CD4-positive, CD25-positive, alpha-beta regulatory T cell (primary cell): ENCODE measurements at regions not wholly inside any gene's neighbourhood (a gene's known extent, or its start where the extent isn't known, plus 50 kb on each side); places are given as distances from the start of the nearest gene placed in this dataset.
"Not testable (repeated sequence)": the region's sequence is repeated elsewhere in the genome, so short reads cannot be mapped to it uniquely, and the experiment has no call there.

Experiments used
- ATAC-seq, 2 donors: fragments of 150-1000 bp; cut with Tn5 transposase; one replicate each; pipeline ENCODE4 v1.10.0; 2021; ENCODE audit warnings: low read depth in 2 of 2, moderate number of reproducible peaks in 2 of 2, moderate library complexity in 1 of 2
- DNase-seq, 3 donors: peaks; one replicate each; pipeline versions ENCODE4 v3.0.0 to v3.0.0-alpha.2; 2012 to 2022; ENCODE audit warnings: mixed read lengths in 1 of 3
- H3K27ac ChIP-seq: one replicate; pipeline ENCODE4 v1.7.0; 2013; ENCODE audit warnings: mild to moderate bottlenecking, low read length; ENCODE audit not compliant: insufficient read depth, poor library complexity, severe bottlenecking
- H3K27me3 ChIP-seq: one replicate; pipeline ENCODE4 v1.7.0; 2013; ENCODE audit warnings: low read length; ENCODE audit not compliant: control insufficient read depth, insufficient read depth
- H3K36me3 ChIP-seq: one replicate; pipeline ENCODE4 v1.7.0; 2013; ENCODE audit warnings: mild to moderate bottlenecking, low read length, moderate library complexity; ENCODE audit not compliant: control insufficient read depth, insufficient read depth
- H3K4me1 ChIP-seq: 2 replicates; pipeline ENCODE4 v1.7.0; 2013; ENCODE audit warnings: mild to moderate bottlenecking, low read length; ENCODE audit not compliant: insufficient read depth, control insufficient read depth, poor library complexity, severe bottlenecking
- H3K4me3 ChIP-seq: one replicate; pipeline ENCODE4 v1.7.0; 2013; ENCODE audit warnings: low read depth, mild to moderate bottlenecking, low read length, moderate library complexity
- H3K9me3 ChIP-seq, 2 experiments: 1 replicate in 1 of 2; 2 replicates in 1 of 2; pipeline ENCODE4 v1.7.0; 2013; ENCODE audit warnings: low read length in 2 of 2, mild to moderate bottlenecking in 1 of 2, moderate library complexity in 1 of 2; ENCODE audit not compliant: control insufficient read depth in 2 of 2
- H3K27ac Mint-ChIP-seq, 3 donors: one replicate each; pipeline ENCODE4 v1.8.0; 2020 to 2022; ENCODE audit warnings: mild to moderate bottlenecking in 3 of 3, mixed read lengths in 3 of 3, moderate library complexity in 2 of 3
- H3K27me3 Mint-ChIP-seq: one replicate; pipeline ENCODE4 v1.8.0; 2022; ENCODE audit warnings: mild to moderate bottlenecking, mixed read lengths
- H3K36me3 Mint-ChIP-seq: one replicate; pipeline ENCODE4 v1.8.0; 2020; ENCODE audit warnings: mixed read lengths
- H3K4me1 Mint-ChIP-seq, 4 donors: one replicate each; pipeline ENCODE4 v1.8.0; 2020 to 2022; ENCODE audit warnings: mixed read lengths in 4 of 4, mild to moderate bottlenecking in 1 of 4
- H3K4me3 Mint-ChIP-seq, 4 donors: one replicate each; pipeline ENCODE4 v1.8.0; 2020 to 2022; ENCODE audit warnings: mild to moderate bottlenecking in 4 of 4, mixed read lengths in 4 of 4, moderate library complexity in 3 of 4
- H3K9me3 Mint-ChIP-seq, 7 donors: one replicate each; pipeline ENCODE4 v1.8.0; 2020 to 2022; ENCODE audit warnings: mixed read lengths in 7 of 7, mild to moderate bottlenecking in 3 of 7, moderate library complexity in 2 of 7

DNA sequence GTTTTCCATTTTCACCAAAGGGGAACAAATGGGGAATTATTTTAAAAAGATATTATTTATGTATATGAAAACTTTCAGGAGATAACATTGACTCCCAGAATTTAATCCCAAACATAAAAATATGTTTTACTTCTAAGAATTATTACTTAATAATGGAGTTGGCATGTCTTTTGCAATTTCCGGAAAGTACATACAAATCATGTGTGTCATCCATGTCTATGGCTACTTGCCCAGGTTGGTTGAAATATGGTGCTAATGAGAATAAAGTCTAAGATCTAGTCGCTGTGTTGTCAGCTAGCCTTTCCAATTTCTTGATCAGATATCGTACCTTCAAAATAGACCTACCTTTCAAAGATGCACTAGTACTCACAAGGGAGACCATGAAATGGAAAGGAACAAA lies 1003.2 kb upstream of the PCDH20 start:
- Mint-ChIP-seq H3K4me3 (no peak overlapping the region), H3K27ac (no peak overlapping the region), H3K27me3 (no peaks in the 10 kb centered on the region), H3K9me3 (peaks cover 0 to 13% (median 2%) of the 10 kb centered on the region in 7 donors), H3K36me3 (no peaks in the 10 kb centered on the region), H3K4me1 (no peaks in the 10 kb centered on the region)
- DNase-seq, result no peak
- Histone ChIP-seq H3K36me3 (no peaks in the 10 kb centered on the region), H3K27ac (no peak overlapping the region), H3K9me3 (no peaks in the 10 kb centered on the region), H3K4me1 (no peaks in the 10 kb centered on the region), H3K4me3 (no peak overlapping the region), H3K27me3 (no peaks in the 10 kb centered on the region)
- ATAC-seq, result no peak

DNA sequence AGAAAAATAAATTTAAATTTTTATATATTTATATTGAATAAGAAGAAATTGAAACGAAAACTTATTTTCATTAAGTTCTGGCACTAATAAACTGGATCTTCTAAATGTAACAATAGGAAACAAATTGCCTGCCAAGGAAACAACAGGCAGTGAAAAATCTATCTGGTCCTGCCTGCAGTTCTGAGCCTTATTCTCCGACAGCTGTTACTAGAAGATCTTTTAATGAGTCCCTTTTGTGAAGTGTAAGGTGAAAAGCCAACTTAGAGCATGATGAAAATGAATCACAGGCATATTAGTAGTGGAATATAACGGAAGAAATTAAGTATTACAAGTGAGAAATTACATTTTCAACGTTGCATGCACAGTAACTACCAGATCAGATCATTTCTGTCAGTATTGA lies 1002.7 kb upstream of the PCDH20 start:
- Histone ChIP-seq H3K36me3 (no peaks in the 10 kb centered on the region), H3K27ac (no peak overlapping the region), H3K4me3 (no peak overlapping the region), H3K27me3 (no peaks in the 10 kb centered on the region), H3K4me1 (no peaks in the 10 kb centered on the region), H3K9me3 (no peaks in the 10 kb centered on the region)
- Mint-ChIP-seq H3K27me3 (no peaks in the 10 kb centered on the region), H3K36me3 (no peaks in the 10 kb centered on the region), H3K27ac (no peak overlapping the region), H3K4me1 (no peaks in the 10 kb centered on the region), H3K4me3 (no peak overlapping the region), H3K9me3 (peaks cover 0 to 16% (median 3%) of the 10 kb centered on the region in 7 donors)
- no peak for DNase-seq
- ATAC-seq, result no peak

DNA sequence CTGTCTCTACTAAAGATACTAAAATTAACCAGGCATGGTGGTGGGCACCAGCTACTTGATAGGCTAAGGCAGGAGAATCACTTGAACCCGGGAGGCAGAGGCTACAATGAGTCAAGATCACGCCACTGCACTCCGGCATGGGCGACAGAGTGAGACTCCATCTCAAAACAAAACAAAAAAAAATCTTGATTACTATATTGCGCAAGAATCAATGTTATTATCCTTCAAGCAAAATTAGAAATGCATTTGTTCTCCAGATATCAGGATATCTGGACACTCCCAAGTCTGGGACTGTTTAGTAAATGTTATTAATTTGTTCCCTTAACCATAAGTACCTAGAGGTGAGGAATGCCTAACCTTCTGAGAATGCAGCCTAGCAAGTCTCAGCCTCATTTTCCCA lies 992.2 kb upstream of the PCDH20 start:
- Mint-ChIP-seq H3K4me3 (no peak overlapping the region), H3K27me3 (no peaks in the 10 kb centered on the region), H3K9me3 (peaks cover 0 to 23% (median 10%) of the 10 kb centered on the region in 7 donors), H3K27ac (no peak overlapping the region), H3K4me1 (no peaks in the 10 kb centered on the region), H3K36me3 (no peaks in the 10 kb centered on the region)
- Histone ChIP-seq H3K36me3 (no peaks in the 10 kb centered on the region), H3K9me3 (no peaks in the 10 kb centered on the region), H3K4me3 (no peak overlapping the region), H3K27me3 (no peaks in the 10 kb centered on the region), H3K4me1 (no peaks in the 10 kb centered on the region), H3K27ac (no peak overlapping the region)
- DNase-seq (no peak), ATAC-seq (no peak)

DNA sequence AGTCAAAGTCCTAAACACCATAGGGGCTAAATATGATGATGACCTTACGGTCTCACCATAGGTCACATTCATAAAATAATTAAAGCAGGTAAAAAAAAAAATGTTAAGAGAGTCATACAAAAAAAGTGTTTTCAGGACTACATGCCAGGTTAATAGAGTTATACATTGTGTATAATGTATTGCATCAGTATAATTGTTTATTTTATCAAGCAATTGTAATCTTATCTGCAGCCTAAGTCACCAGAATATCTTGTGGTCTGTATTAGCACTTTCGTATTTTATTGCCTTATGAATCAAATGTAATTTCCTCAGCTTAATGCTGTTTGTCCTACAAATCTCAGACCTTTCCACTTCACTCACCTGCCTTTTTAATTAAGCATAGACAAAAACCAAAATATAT lies 972.9 kb upstream of the PCDH20 start:
- no peaks in the 10 kb centered on the region for H3K36me3 ChIP-seq
- Mint-ChIP-seq H3K36me3 (no peaks in the 10 kb centered on the region), H3K4me3 (no peak overlapping the region), H3K9me3 (peaks cover 2 to 10% (median 6%) of the 10 kb centered on the region in 7 donors), H3K27ac (no peak overlapping the region), H3K27me3 (no peaks in the 10 kb centered on the region), H3K4me1 (no peaks in the 10 kb centered on the region)
- ATAC-seq (no peak), DNase-seq (no peak)
- H3K4me1 ChIP-seq, result no peaks in the 10 kb centered on the region
- no peak overlapping the region for H3K27ac ChIP-seq
- no peaks in the 10 kb centered on the region for H3K27me3 ChIP-seq
- H3K9me3 ChIP-seq, result peaks cover 2 to 4% of the 10 kb centered on the region in 2 experiments
- no peak overlapping the region for H3K4me3 ChIP-seq

DNA sequence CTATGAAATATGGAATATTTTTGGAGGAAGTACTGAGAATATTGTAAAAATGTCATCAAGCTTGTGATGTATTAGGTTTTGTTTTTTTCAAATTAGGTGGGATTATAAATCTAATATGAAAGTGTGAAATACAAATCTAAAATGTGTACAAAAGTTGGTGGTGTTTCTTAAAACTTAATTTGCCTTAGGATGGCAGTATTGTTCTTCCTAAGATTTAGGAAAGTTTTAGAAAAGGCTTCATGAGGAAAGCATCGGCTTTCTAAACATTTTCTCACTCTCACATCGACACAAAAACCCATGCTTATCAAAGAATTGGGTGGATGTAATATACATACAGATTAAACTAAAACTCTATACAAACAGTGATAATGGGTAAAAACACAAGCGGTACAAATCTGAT lies 972.0 kb upstream of the PCDH20 start:
- no peaks in the 10 kb centered on the region for H3K27me3 Mint-ChIP-seq
- H3K27ac ChIP-seq, result no peak overlapping the region
- H3K36me3 Mint-ChIP-seq, result no peaks in the 10 kb centered on the region
- H3K36me3 ChIP-seq, result no peaks in the 10 kb centered on the region
- no peak overlapping the region for H3K4me3 Mint-ChIP-seq
- no peaks in the 10 kb centered on the region for H3K27me3 ChIP-seq
- no peaks in the 10 kb centered on the region for H3K4me1 Mint-ChIP-seq
- ATAC-seq, result no peak
- no peak overlapping the region for H3K4me3 ChIP-seq
- no peak overlapping the region for H3K27ac Mint-ChIP-seq
- peaks cover 2 to 10% (median 6%) of the 10 kb centered on the region in 7 donors for H3K9me3 Mint-ChIP-seq
- H3K4me1 ChIP-seq, result no peaks in the 10 kb centered on the region
- H3K9me3 ChIP-seq, result peaks cover 2 to 8% of the 10 kb centered on the region in 2 experiments
- DNase-seq, result no peak

DNA sequence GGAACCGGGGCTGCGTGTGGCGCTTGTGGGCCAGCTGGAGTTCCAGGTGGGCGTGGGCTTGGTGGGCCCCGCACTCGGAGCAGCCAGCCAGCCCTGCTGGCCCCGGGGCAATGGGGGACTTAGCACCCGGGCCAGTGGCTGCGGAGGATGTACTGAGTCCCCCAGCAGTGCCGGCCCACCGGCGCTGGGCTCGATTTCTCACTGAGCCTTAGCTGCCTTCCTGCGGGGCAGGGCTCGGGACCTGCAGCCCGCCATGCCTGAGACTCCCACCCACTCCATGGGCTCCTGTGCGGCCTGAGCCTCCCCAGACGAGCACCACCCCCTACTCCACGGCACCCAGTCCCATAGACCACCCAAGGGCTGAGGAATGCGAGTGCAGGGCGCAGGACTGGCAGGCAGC lies 963.6 kb upstream of the PCDH20 start:
- H3K9me3 ChIP-seq, H3K27ac ChIP-seq, H3K4me1 Mint-ChIP-seq, H3K36me3 Mint-ChIP-seq, H3K27me3 ChIP-seq, DNase-seq, H3K36me3 ChIP-seq, H3K27ac Mint-ChIP-seq, H3K4me3 Mint-ChIP-seq, ATAC-seq, H3K27me3 Mint-ChIP-seq, H3K4me1 ChIP-seq, H3K4me3 ChIP-seq: not testable (repeated sequence)
- peaks cover 0 to 17% (median 3%) of the 10 kb centered on the region in 7 donors for H3K9me3 Mint-ChIP-seq

DNA sequence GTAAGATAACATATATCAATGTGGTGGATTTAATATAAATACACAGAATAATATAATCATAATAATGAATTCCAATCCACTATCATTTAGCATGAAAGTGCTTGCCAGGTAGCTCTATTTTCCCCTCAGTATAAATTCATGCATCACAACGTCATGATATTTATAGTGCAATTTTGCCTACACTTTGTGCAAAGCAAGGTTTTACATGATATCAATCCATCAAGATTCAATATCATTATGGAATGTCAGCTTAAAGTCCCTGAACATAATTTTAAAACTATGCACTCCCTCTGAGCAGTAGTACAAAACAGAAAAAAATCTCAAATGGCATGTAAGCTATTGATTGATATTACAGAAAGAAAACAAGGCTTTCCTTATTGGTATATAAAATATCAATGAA lies 962.2 kb upstream of the PCDH20 start:
- Mint-ChIP-seq H3K27me3 (no peaks in the 10 kb centered on the region), H3K4me3 (no peak overlapping the region), H3K27ac (no peak overlapping the region), H3K9me3 (peaks cover 0 to 17% (median 3%) of the 10 kb centered on the region in 7 donors), H3K4me1 (no peaks in the 10 kb centered on the region), H3K36me3 (no peaks in the 10 kb centered on the region)
- Histone ChIP-seq H3K27me3 (no peaks in the 10 kb centered on the region), H3K4me1 (no peaks in the 10 kb centered on the region), H3K27ac (no peak overlapping the region), H3K36me3 (no peaks in the 10 kb centered on the region), H3K9me3 (peaks cover 0 to under 1% of the 10 kb centered on the region in 2 experiments), H3K4me3 (no peak overlapping the region)
- no peak for ATAC-seq
- DNase-seq, result no peak

DNA sequence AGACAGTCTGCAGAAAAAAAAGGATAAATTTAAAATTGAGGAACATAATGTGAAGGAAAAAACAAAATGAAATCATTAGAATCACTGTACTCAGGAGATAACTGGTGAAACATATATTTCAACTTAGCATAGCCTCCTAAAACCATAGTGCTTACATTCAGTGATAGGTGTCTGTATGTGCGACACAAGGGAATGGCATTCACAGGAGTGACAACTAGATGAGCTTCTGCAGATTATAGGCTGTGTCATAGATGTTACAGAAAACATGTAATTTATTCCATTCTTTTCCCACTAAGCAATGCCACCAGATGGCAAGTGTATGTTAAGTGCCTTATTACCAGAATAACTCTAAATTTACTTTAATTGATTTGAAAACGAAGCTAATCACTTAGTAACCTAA lies 960.0 kb upstream of the PCDH20 start:
- Mint-ChIP-seq H3K27me3 (no peaks in the 10 kb centered on the region), H3K27ac (no peak overlapping the region), H3K4me1 (no peaks in the 10 kb centered on the region), H3K4me3 (no peak overlapping the region), H3K9me3 (peaks cover 0 to 6% (median 1%) of the 10 kb centered on the region in 7 donors), H3K36me3 (no peaks in the 10 kb centered on the region)
- Histone ChIP-seq H3K4me1 (no peaks in the 10 kb centered on the region), H3K4me3 (no peak overlapping the region), H3K27me3 (no peaks in the 10 kb centered on the region), H3K27ac (no peak overlapping the region), H3K36me3 (no peaks in the 10 kb centered on the region), H3K9me3 (no peaks in the 10 kb centered on the region)
- ATAC-seq (no peak), DNase-seq (no peak)
